ENCODE measurements at regions not wholly inside any gene's neighbourhood (a gene's known extent, or its start where the extent isn't known, plus 50 kb on each side); places are given as distances from the start of the nearest gene placed in this dataset.

GRCh38 chr5:106755066-106755465 is 915.7 kb downstream of the EFNA5 start:
- no peak for DNase-seq (ENCODE audit: low read depth in 4 of 4, low spot score in 3 of 4)

GRCh38 chr5:106749826-106750225 is 920.9 kb downstream of the EFNA5 start:
- no peak for DNase-seq (ENCODE audit: low read depth in 4 of 4, low spot score in 3 of 4)

GRCh38 chr5:106739127-106739526 is 931.6 kb downstream of the EFNA5 start:
- DNase-seq (ENCODE audit: low read depth in 4 of 4, low spot score in 3 of 4) = no peak

GRCh38 chr5:106737111-106737510 is 933.6 kb downstream of the EFNA5 start:
- DNase-seq (ENCODE audit: low read depth in 4 of 4, low spot score in 3 of 4) = no peak

- no peak for DNase-seq (ENCODE audit: low read depth in 4 of 4, low spot score in 3 of 4)
Measured at GRCh38 chr5:106732624-106733023, 938.1 kb downstream of the EFNA5 start.

GRCh38 chr5:106730912-106731311 is 939.8 kb downstream of the EFNA5 start:
- DNase-seq (ENCODE audit: low read depth in 4 of 4, low spot score in 3 of 4) = no peak

- no peak for DNase-seq (ENCODE audit: low read depth in 4 of 4, low spot score in 3 of 4)
Measured at GRCh38 chr5:106730506-106730905, 940.2 kb downstream of the EFNA5 start.

GRCh38 chr5:106728208-106728607 is 942.5 kb downstream of the EFNA5 start:
- DNase-seq (ENCODE audit: low read depth in 4 of 4, low spot score in 3 of 4) = no peak

- DNase-seq (ENCODE audit: low read depth in 4 of 4, low spot score in 3 of 4) = no peak
Measured at GRCh38 chr5:106727071-106727470, 943.7 kb downstream of the EFNA5 start.

GRCh38 chr5:106720367-106720766 is 950.4 kb downstream of the EFNA5 start:
- DNase-seq (ENCODE audit: low read depth in 4 of 4, low spot score in 3 of 4) = no peak

GRCh38 chr5:106699796-106700195 is 970.9 kb downstream of the EFNA5 start:
- DNase-seq (ENCODE audit: low read depth in 4 of 4, low spot score in 3 of 4) = no peak

GRCh38 chr5:106699198-106699597 is 971.5 kb downstream of the EFNA5 start:
- DNase-seq (ENCODE audit: low read depth in 4 of 4, low spot score in 3 of 4) = no peak

- DNase-seq (ENCODE audit: low read depth in 4 of 4, low spot score in 3 of 4) = no peak
Measured at GRCh38 chr5:106698169-106698568, 972.6 kb downstream of the EFNA5 start.

GRCh38 chr5:106691701-106692100 is 979.0 kb downstream of the EFNA5 start:
- DNase-seq (ENCODE audit: low read depth in 4 of 4, low spot score in 3 of 4) = no peak

GRCh38 chr5:106690585-106690984 is 980.2 kb downstream of the EFNA5 start:
- no peak for DNase-seq (ENCODE audit: low read depth in 4 of 4, low spot score in 3 of 4)

- DNase-seq (ENCODE audit: low read depth in 4 of 4, low spot score in 3 of 4) = no peak
Measured at GRCh38 chr5:106680330-106680729, 990.4 kb downstream of the EFNA5 start.

- DNase-seq (ENCODE audit: low read depth in 4 of 4, low spot score in 3 of 4) = no peak
Measured at GRCh38 chr5:106677057-106677456, 993.7 kb downstream of the EFNA5 start.

GRCh38 chr5:106675687-106676086 is 995.0 kb downstream of the EFNA5 start:
- no peak for DNase-seq (ENCODE audit: low read depth in 4 of 4, low spot score in 3 of 4)

- DNase-seq (ENCODE audit: low read depth in 4 of 4, low spot score in 3 of 4) = no peak
Measured at GRCh38 chr5:106673941-106674340, 996.8 kb downstream of the EFNA5 start.

- no peak for DNase-seq (ENCODE audit: low read depth in 4 of 4, low spot score in 3 of 4)
Measured at GRCh38 chr5:106661866-106662265, 1008.9 kb downstream of the EFNA5 start.

- no peak for DNase-seq (ENCODE audit: low read depth in 4 of 4, low spot score in 3 of 4)
Measured at GRCh38 chr5:106660681-106661080, 1010.1 kb downstream of the EFNA5 start.

GRCh38 chr5:106658150-106658549 is 1012.6 kb downstream of the EFNA5 start:
- DNase-seq (ENCODE audit: low read depth in 4 of 4, low spot score in 3 of 4) = no peak

- DNase-seq (ENCODE audit: low read depth in 4 of 4, low spot score in 3 of 4) = no peak
Measured at GRCh38 chr5:106656821-106657220, 1013.9 kb downstream of the EFNA5 start.

GRCh38 chr5:106649031-106649430 is 1021.7 kb downstream of the EFNA5 start:
- no peak for DNase-seq (ENCODE audit: low read depth in 4 of 4, low spot score in 3 of 4)

Data from left renal pelvis (tissue), 4 donors.